ENCODE measurements at regions not wholly inside any gene's neighbourhood (a gene's known extent, or its start where the extent isn't known, plus 50 kb on each side); places are given as distances from the start of the nearest gene placed in this dataset.

GRCh38 chr4:149933120-149933519 is 117.5 kb upstream of the IQCM start:
- Histone ChIP-seq H3K9ac (ENCODE audit: low read length) (no peak overlapping the region), H3F3A (ENCODE audit: insufficient read depth) (no peaks in the 10 kb centered on the region), H3K27me3 (ENCODE audit: low read length) (no peaks in the 10 kb centered on the region), H3K4me3 (ENCODE audit: insufficient read depth, low read length, poor library complexity, severe bottlenecking) (no peak overlapping the region), H4K20me1 (ENCODE audit: low read depth, low read length) (no peaks in the 10 kb centered on the region), H3K9me2 (replicated peaks; ENCODE audit: insufficient read depth, low read length) (no peaks in the 10 kb centered on the region), H3K79me2 (ENCODE audit: insufficient read depth, low read length) (no peaks in the 10 kb centered on the region), H3K36me3 (ENCODE audit: low read length) (no peaks in the 10 kb centered on the region), H3K27ac (ENCODE audit: low read depth, low read length) (no peak overlapping the region), H3K4me2 (ENCODE audit: low read depth, low read length, poor library complexity, severe bottlenecking) (no peak overlapping the region), H3K9me3 (ENCODE audit: insufficient read depth, low read length) (no peaks in the 10 kb centered on the region), H2AFZ (ENCODE audit: low read depth, low read length, severe bottlenecking) (no peak overlapping the region)
- TF ChIP-seq CTCF (IDR thresholded peaks at IDR 0.05; ENCODE audit: insufficient read depth, low read length, poor library complexity, severe bottlenecking) (no peak), EZH2phosphoT487 (conservative IDR thresholded peaks at IDR 0.05; ENCODE audit: low read length) (no peak)

GRCh38 chr4:149933883-149934282 is 118.2 kb upstream of the IQCM start:
- H2AFZ ChIP-seq (ENCODE audit: low read depth, low read length, severe bottlenecking): no peak overlapping the region
- no peaks in the 10 kb centered on the region for H3F3A ChIP-seq (ENCODE audit: insufficient read depth)
- no peaks in the 10 kb centered on the region for H3K27me3 ChIP-seq (ENCODE audit: low read length)
- no peaks in the 10 kb centered on the region for H3K9me2 ChIP-seq (replicated peaks; ENCODE audit: insufficient read depth, low read length)
- H3K9me3 ChIP-seq (ENCODE audit: insufficient read depth, low read length): no peaks in the 10 kb centered on the region
- no peaks in the 10 kb centered on the region for H3K79me2 ChIP-seq (ENCODE audit: insufficient read depth, low read length)
- H3K4me2 ChIP-seq (ENCODE audit: low read depth, low read length, poor library complexity, severe bottlenecking): no peak overlapping the region
- H4K20me1 ChIP-seq (ENCODE audit: low read depth, low read length): no peaks in the 10 kb centered on the region
- H3K4me3 ChIP-seq (ENCODE audit: insufficient read depth, low read length, poor library complexity, severe bottlenecking): no peak overlapping the region
- H3K27ac ChIP-seq (ENCODE audit: low read depth, low read length): no peak overlapping the region
- no peaks in the 10 kb centered on the region for H3K36me3 ChIP-seq (ENCODE audit: low read length)
- no peak for TF ChIP-seq EZH2phosphoT487 (conservative IDR thresholded peaks at IDR 0.05; ENCODE audit: low read length)
- TF ChIP-seq CTCF (IDR thresholded peaks at IDR 0.05; ENCODE audit: insufficient read depth, low read length, poor library complexity, severe bottlenecking): no peak
- H3K9ac ChIP-seq (ENCODE audit: low read length): no peak overlapping the region

GRCh38 chr4:149949381-149949780 is 128.9 kb upstream of the DCLK2 start:
- H3K27ac ChIP-seq (ENCODE audit: low read depth, low read length): no peak overlapping the region
- no peaks in the 10 kb centered on the region for H3K79me2 ChIP-seq (ENCODE audit: insufficient read depth, low read length)
- no peaks in the 10 kb centered on the region for H3K9me2 ChIP-seq (replicated peaks; ENCODE audit: insufficient read depth, low read length)
- H3K9me3 ChIP-seq (ENCODE audit: insufficient read depth, low read length): no peaks in the 10 kb centered on the region
- H2AFZ ChIP-seq (ENCODE audit: low read depth, low read length, severe bottlenecking): no peak overlapping the region
- H3K27me3 ChIP-seq (ENCODE audit: low read length): no peaks in the 10 kb centered on the region
- H4K20me1 ChIP-seq (ENCODE audit: low read depth, low read length): no peaks in the 10 kb centered on the region
- no peak overlapping the region for H3K9ac ChIP-seq (ENCODE audit: low read length)
- no peak overlapping the region for H3K4me3 ChIP-seq (ENCODE audit: insufficient read depth, low read length, poor library complexity, severe bottlenecking)
- H3K36me3 ChIP-seq (ENCODE audit: low read length): no peaks in the 10 kb centered on the region
- no peak for TF ChIP-seq CTCF (IDR thresholded peaks at IDR 0.05; ENCODE audit: insufficient read depth, low read length, poor library complexity, severe bottlenecking)
- H3F3A ChIP-seq (ENCODE audit: insufficient read depth): no peaks in the 10 kb centered on the region
- H3K4me2 ChIP-seq (ENCODE audit: low read depth, low read length, poor library complexity, severe bottlenecking): no peak overlapping the region
